ENCODE measurements at regions not wholly inside any gene's neighbourhood (a gene's known extent, or its start where the extent isn't known, plus 50 kb on each side); places are given as distances from the start of the nearest gene placed in this dataset.

GRCh38 chr2:6362671-6363450, 502.8 kb downstream of the CMPK2 start:
- ATAC-seq (no peak), DNase-seq (ENCODE audit: low read depth, low spot score) (no peak)
- H2AFZ ChIP-seq (ENCODE audit: low read depth, low read length, poor library complexity, severe bottlenecking), result no peak overlapping the region
- RAD21 ChIA-PET (ENCODE audit: low non-redundant PET in 1 of 2, low total read pairs in 2 of 2, uncharacterized antibody in 2 of 2, unreplicated experiment in 2 of 2), result no interaction called here
- H3K27me3 ChIP-seq (ENCODE audit: insufficient read depth, low read length), result no peaks in the 10 kb centered on the region
- H3K27ac ChIP-seq (ENCODE audit: low read depth, low read length), result no peak overlapping the region
- H3K4me3 ChIP-seq (replicated peaks in 1 of 2; ENCODE audit: low read depth in 1 of 2, low read length in 2 of 2), result no peak overlapping the region
- POLR2A ChIA-PET, result no interaction called here
- no peaks in the 10 kb centered on the region for H3K79me2 ChIP-seq (ENCODE audit: insufficient read depth, low read length)
- H3K9me3 ChIP-seq (ENCODE audit: control insufficient read depth in 1 of 2, insufficient read depth in 1 of 2, low read depth in 1 of 2, low read length in 2 of 2), result no peaks in the 10 kb centered on the region; a peak in 1 of 4 replicates
- H3K4me1 ChIP-seq (ENCODE audit: control insufficient read depth in 1 of 2, insufficient read depth in 2 of 2, low read length in 2 of 2), result no peaks in the 10 kb centered on the region
- H3K36me3 ChIP-seq (ENCODE audit: control insufficient read depth in 1 of 2, insufficient read depth in 2 of 2, low read length in 2 of 2), result no peaks in the 10 kb centered on the region
- CTCF ChIA-PET, result no interaction called here
- intact Hi-C loops (cut with micrococcal nuclease), result no loop called here
- H3K9me2 ChIP-seq (ENCODE audit: insufficient read depth), result no peaks in the 10 kb centered on the region
- TF ChIP-seq POLR2A (IDR thresholded peaks at IDR 0.05; ENCODE audit: borderline replicate concordance, extremely low read depth, insufficient read depth, insufficient read length), result no peak
- TF ChIP-seq YY1 (IDR thresholded peaks at IDR 0.05; ENCODE audit: extremely low read depth, insufficient replicate concordance, low read depth, low read length), result no peak
- no peak for TF ChIP-seq CEBPB (IDR thresholded peaks at IDR 0.05; ENCODE audit: low read depth)
- TF ChIP-seq CTCF (IDR thresholded peaks at IDR 0.05 in 2 of 3, conservative IDR thresholded peaks at IDR 0.05 in 1 of 3; ENCODE audit: borderline replicate concordance in 1 of 3, insufficient read depth in 1 of 3, low read depth in 2 of 3, low read length in 2 of 3), result no peak
- no peak for TF ChIP-seq RAD21 (IDR thresholded peaks at IDR 0.05; ENCODE audit: low read depth)
- TF ChIP-seq FOSL1 (IDR thresholded peaks at IDR 0.05; ENCODE audit: low read depth), result no peak
- no peak for TF ChIP-seq ELF1 (IDR thresholded peaks at IDR 0.05; ENCODE audit: borderline replicate concordance, low read depth)
- no peak for TF ChIP-seq ZFX (IDR thresholded peaks at IDR 0.05)
- TF ChIP-seq ATF3 (IDR thresholded peaks at IDR 0.05), result no peak
- TF ChIP-seq POLR2AphosphoS5 (IDR thresholded peaks at IDR 0.05; ENCODE audit: low read depth, low read length), result no peak
- no peak for TF ChIP-seq CBX3 (IDR thresholded peaks at IDR 0.05; ENCODE audit: low read depth)
- TF ChIP-seq JUND (IDR thresholded peaks at IDR 0.05), result no peak
- no peak for TF ChIP-seq EGR1 (IDR thresholded peaks at IDR 0.05; ENCODE audit: low read depth)
- no peak for TF ChIP-seq SIN3A (IDR thresholded peaks at IDR 0.05; ENCODE audit: low read depth)
- no peak for TF ChIP-seq EZH2phosphoT487 (IDR thresholded peaks at IDR 0.05; ENCODE audit: borderline replicate concordance)
- TF ChIP-seq TCF7L2 (IDR thresholded peaks at IDR 0.05; ENCODE audit: borderline replicate concordance, extremely low read depth, insufficient read depth, insufficient read length), result no peak
- no peak for TF ChIP-seq SP1 (IDR thresholded peaks at IDR 0.05; ENCODE audit: low read depth)
- H4K20me1 ChIP-seq (ENCODE audit: insufficient read depth), result no peaks in the 10 kb centered on the region
- no TSS peak for BruUV-seq (replicated peaks)
- H3K4me2 ChIP-seq (ENCODE audit: low read length), result no peak overlapping the region
- no peak overlapping the region for H3K9ac ChIP-seq (ENCODE audit: low read length)

All from HCT116 (cell line).